ENCODE measurements at regions not wholly inside any gene's neighbourhood (a gene's known extent, or its start where the extent isn't known, plus 50 kb on each side); places are given as distances from the start of the nearest gene placed in this dataset.

- DNase-seq = no peak
These were observed 340.0 kb downstream of the METTL15 start for GRCh38 chr11:28448186-28448585.

- no peak for DNase-seq
These were observed 339.0 kb downstream of the METTL15 start for GRCh38 chr11:28447226-28447625.

- no peak for DNase-seq
These were observed 333.9 kb downstream of the METTL15 start for GRCh38 chr11:28442131-28442530.

GRCh38 chr11:28439403-28439802, 331.2 kb downstream of the METTL15 start:
- no peak for DNase-seq

- DNase-seq = no peak
These were observed 311.9 kb downstream of the METTL15 start for GRCh38 chr11:28420099-28420498.

- no peak for DNase-seq
These were observed 309.6 kb downstream of the METTL15 start for GRCh38 chr11:28417601-28418323.

- DNase-seq = no peak
These were observed 303.8 kb downstream of the METTL15 start for GRCh38 chr11:28412029-28412428.

GRCh38 chr11:28401446-28401845, 293.3 kb downstream of the METTL15 start:
- no peak for DNase-seq

- DNase-seq = no peak
These were observed 292.3 kb downstream of the METTL15 start for GRCh38 chr11:28400331-28401100.

- DNase-seq = no peak
These were observed 285.2 kb downstream of the METTL15 start for GRCh38 chr11:28393348-28393747.

- DNase-seq = no peak
These were observed 276.2 kb downstream of the METTL15 start for GRCh38 chr11:28384418-28384817.

- no peak for DNase-seq
These were observed 275.3 kb downstream of the METTL15 start for GRCh38 chr11:28383456-28383855.

Measured in CD4-positive, alpha-beta T cell treated with Interleukin-4 for 1 hour (primary cell).